Esophagus mucosa (tissue), 1 donor: ENCODE measurements at regions not wholly inside any gene's neighbourhood (a gene's known extent, or its start where the extent isn't known, plus 50 kb on each side); places are given as distances from the start of the nearest gene placed in this dataset.

Source experiments
- ATAC-seq: fragments of 200-7000 bp; cut with Tn5 transposase; one replicate; pipeline ENCODE4 v1.9.1; 2020
- donor health status: DM: yes; HTN: yes; CAD: no.

GRCh38 chr17:79415909-79416308, 194.9 kb downstream of the RBFOX3 start:
- no peak for ATAC-seq

GRCh38 chr17:79415365-79415764, 195.5 kb downstream of the RBFOX3 start:
- no peak for ATAC-seq

- ATAC-seq = no peak
Observed at GRCh38 chr17:79414793-79415211, 196.0 kb downstream of the RBFOX3 start.

- ATAC-seq = no peak
Observed at GRCh38 chr17:79414063-79414792, 196.6 kb downstream of the RBFOX3 start.

- ATAC-seq = no peak
Observed at GRCh38 chr17:79413611-79414010, 197.2 kb downstream of the RBFOX3 start.

GRCh38 chr17:79412886-79413390, 197.9 kb downstream of the RBFOX3 start:
- no peak for ATAC-seq

- ATAC-seq = no peak
Observed at GRCh38 chr17:79412110-79412509, 198.7 kb downstream of the RBFOX3 start.

GRCh38 chr17:79411419-79411818, 199.4 kb downstream of the RBFOX3 start:
- no peak for ATAC-seq

GRCh38 chr17:79410681-79411080, 200.2 kb downstream of the RBFOX3 start:
- no peak for ATAC-seq

- ATAC-seq = no peak
Observed at GRCh38 chr17:79408251-79408650, 202.6 kb downstream of the RBFOX3 start.

GRCh38 chr17:79407385-79407784, 203.5 kb downstream of the RBFOX3 start:
- ATAC-seq = no peak

- ATAC-seq = no peak
Observed at GRCh38 chr17:79406316-79406715, 204.5 kb downstream of the RBFOX3 start.

GRCh38 chr17:79405823-79406222, 205.0 kb downstream of the RBFOX3 start:
- ATAC-seq = no peak

GRCh38 chr17:79404136-79404911, 206.5 kb downstream of the RBFOX3 start:
- no peak for ATAC-seq

- no peak for ATAC-seq
Observed at GRCh38 chr17:79401704-79402674, 208.9 kb downstream of the RBFOX3 start.

GRCh38 chr17:79400989-79401703, 209.7 kb downstream of the RBFOX3 start:
- peak; percentile 84 for ATAC-seq

GRCh38 chr17:79399610-79400144, 211.2 kb downstream of the RBFOX3 start:
- no peak for ATAC-seq

- no peak for ATAC-seq
Observed at GRCh38 chr17:79398441-79398840, 212.4 kb downstream of the RBFOX3 start.

- no peak for ATAC-seq
Observed at GRCh38 chr17:79396696-79397095, 214.2 kb downstream of the RBFOX3 start.

- no peak for ATAC-seq
Observed at GRCh38 chr17:79395545-79395944, 215.3 kb downstream of the RBFOX3 start.

GRCh38 chr17:79395066-79395465, 215.8 kb downstream of the RBFOX3 start:
- no peak for ATAC-seq
